ENCODE measurements at regions not wholly inside any gene's neighbourhood (a gene's known extent, or its start where the extent isn't known, plus 50 kb on each side); places are given as distances from the start of the nearest gene placed in this dataset.

- H3K4me3 ChIP-seq (ENCODE audit: low read depth, low read length): no peak overlapping the region
- POLR2A ChIA-PET: no interaction called here
- TF ChIP-seq CTCF (IDR thresholded peaks at IDR 0.05; ENCODE audit: insufficient read depth, low read length, missing control alignments): no peak
- no peak for DNase-seq (ENCODE audit: low read depth, low spot score)
- CTCF ChIA-PET: no interaction called here
Observed at GRCh38 chr4:141890279-141890678, 253.9 kb downstream of the IL15 start.

GRCh38 chr4:141891260-141892120, 255.1 kb downstream of the IL15 start:
- no peak for TF ChIP-seq CTCF (IDR thresholded peaks at IDR 0.05; ENCODE audit: insufficient read depth, low read length, missing control alignments)
- ChIA-PET CTCF (no interaction called here), POLR2A (no interaction called here)
- no peak overlapping the region for H3K4me3 ChIP-seq (ENCODE audit: low read depth, low read length)
- DNase-seq (ENCODE audit: low read depth, low spot score): no peak

- ChIA-PET POLR2A (no interaction called here), CTCF (no interaction called here)
- H3K4me3 ChIP-seq (ENCODE audit: low read depth, low read length): no peak overlapping the region
- no peak for TF ChIP-seq CTCF (IDR thresholded peaks at IDR 0.05; ENCODE audit: insufficient read depth, low read length, missing control alignments)
- DNase-seq (ENCODE audit: low read depth, low spot score): no peak
Observed at GRCh38 chr4:141896687-141897086, 260.3 kb downstream of the IL15 start.

GRCh38 chr4:141898346-141898745, 262.0 kb downstream of the IL15 start:
- no peak for DNase-seq (ENCODE audit: low read depth, low spot score)
- ChIA-PET POLR2A (no interaction called here), CTCF (interaction anchor here (0.9 to 1.2 kb wide), 3 partner anchors 14 to 187 kb away, joined by 3 to 4 read pairs (median 3); no protein-coding TSS in a partner anchor)
- no peak for TF ChIP-seq CTCF (IDR thresholded peaks at IDR 0.05; ENCODE audit: insufficient read depth, low read length, missing control alignments)
- H3K4me3 ChIP-seq (ENCODE audit: low read depth, low read length): no peak overlapping the region

GRCh38 chr4:141899103-141899502, 262.7 kb downstream of the IL15 start:
- H3K4me3 ChIP-seq (ENCODE audit: low read depth, low read length): no peak overlapping the region
- no peak for TF ChIP-seq CTCF (IDR thresholded peaks at IDR 0.05; ENCODE audit: insufficient read depth, low read length, missing control alignments)
- no peak for DNase-seq (ENCODE audit: low read depth, low spot score)
- CTCF ChIA-PET: interaction anchor here (1.2 kb wide), 1 partner anchor 15 kb away, joined by 4 read pairs; no protein-coding TSS in a partner anchor
- POLR2A ChIA-PET: interaction anchor here (0.5 kb wide), 1 partner anchor 381 kb away, joined by 3 read pairs; no protein-coding TSS in a partner anchor

GRCh38 chr4:141899541-141899940, 263.2 kb downstream of the IL15 start:
- TF ChIP-seq CTCF (IDR thresholded peaks at IDR 0.05; ENCODE audit: insufficient read depth, low read length, missing control alignments): no peak
- ChIA-PET POLR2A (interaction anchor here (0.5 kb wide), 1 partner anchor 382 kb away, joined by 3 read pairs; no protein-coding TSS in a partner anchor), CTCF (interaction anchor here (0.8 kb wide), 1 partner anchor 593 kb away, joined by 3 read pairs; no protein-coding TSS in a partner anchor)
- H3K4me3 ChIP-seq (ENCODE audit: low read depth, low read length): no peak overlapping the region
- DNase-seq (ENCODE audit: low read depth, low spot score): no peak

All from AG04449 (cell line).